ENCODE measurements at regions not wholly inside any gene's neighbourhood (a gene's known extent, or its start where the extent isn't known, plus 50 kb on each side); places are given as distances from the start of the nearest gene placed in this dataset.

DNA sequence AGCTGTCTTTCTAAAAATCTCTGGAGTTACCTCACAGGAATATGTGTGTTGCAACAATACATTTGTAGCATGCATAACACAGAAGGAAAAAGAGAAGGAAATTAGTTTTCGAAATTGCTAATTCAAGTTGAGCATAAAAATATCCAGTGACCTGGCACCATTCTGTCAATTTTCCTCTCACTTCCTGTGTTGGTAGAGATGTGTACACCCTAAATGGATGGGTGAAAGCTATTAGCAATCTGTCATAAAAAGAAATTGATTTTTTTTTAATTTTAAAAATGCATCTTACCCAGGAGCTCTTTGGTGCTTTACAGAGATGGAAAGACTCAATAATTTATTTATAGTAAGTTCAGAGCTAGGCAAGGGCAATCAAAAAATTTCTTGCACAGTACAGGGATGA, 333.3 kb upstream of the TMEM229A start:
- TF ChIP-seq EP300 (IDR thresholded peaks at IDR 0.05) (no peak), POLR2A (IDR thresholded peaks at IDR 0.05) (no peak), POLR2AphosphoS5 (IDR thresholded peaks at IDR 0.05) (no peak)
- TF ChIP-seq, protein P1, sequence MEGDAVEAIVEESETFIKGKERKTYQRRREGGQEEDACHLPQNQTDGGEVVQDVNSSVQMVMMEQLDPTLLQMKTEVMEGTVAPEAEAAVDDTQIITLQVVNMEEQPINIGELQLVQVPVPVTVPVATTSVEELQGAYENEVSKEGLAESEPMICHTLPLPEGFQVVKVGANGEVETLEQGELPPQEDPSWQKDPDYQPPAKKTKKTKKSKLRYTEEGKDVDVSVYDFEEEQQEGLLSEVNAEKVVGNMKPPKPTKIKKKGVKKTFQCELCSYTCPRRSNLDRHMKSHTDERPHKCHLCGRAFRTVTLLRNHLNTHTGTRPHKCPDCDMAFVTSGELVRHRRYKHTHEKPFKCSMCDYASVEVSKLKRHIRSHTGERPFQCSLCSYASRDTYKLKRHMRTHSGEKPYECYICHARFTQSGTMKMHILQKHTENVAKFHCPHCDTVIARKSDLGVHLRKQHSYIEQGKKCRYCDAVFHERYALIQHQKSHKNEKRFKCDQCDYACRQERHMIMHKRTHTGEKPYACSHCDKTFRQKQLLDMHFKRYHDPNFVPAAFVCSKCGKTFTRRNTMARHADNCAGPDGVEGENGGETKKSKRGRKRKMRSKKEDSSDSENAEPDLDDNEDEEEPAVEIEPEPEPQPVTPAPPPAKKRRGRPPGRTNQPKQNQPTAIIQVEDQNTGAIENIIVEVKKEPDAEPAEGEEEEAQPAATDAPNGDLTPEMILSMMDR (IDR thresholded peaks at IDR 0.05) = no peak

Measured in sigmoid colon (tissue), 4 donors.